ENCODE measurements at regions not wholly inside any gene's neighbourhood (a gene's known extent, or its start where the extent isn't known, plus 50 kb on each side); places are given as distances from the start of the nearest gene placed in this dataset.

- peaks cover 0 to 3% of the 10 kb centered on the region in 2 donors for H3K9me3 Mint-ChIP-seq
- H3K36me3 Mint-ChIP-seq (ENCODE audit: insufficient read depth): no peaks in the 10 kb centered on the region
Observed at GRCh38 chr9:90259311-90260246, 383.0 kb downstream of the DIRAS2 start.

GRCh38 chr9:90261698-90262097 is 380.9 kb downstream of the DIRAS2 start:
- H3K36me3 Mint-ChIP-seq (ENCODE audit: insufficient read depth): no peaks in the 10 kb centered on the region
- DNase-seq: no peak
- no peak overlapping the region for H3K4me3 Mint-ChIP-seq
- no peak for ATAC-seq (replicated peaks)
- H3K27ac Mint-ChIP-seq: no peak overlapping the region
- H3K27me3 Mint-ChIP-seq: peaks cover 0 to 5% of the 10 kb centered on the region in 2 donors
- H3K9me3 Mint-ChIP-seq: peaks cover 0 to 3% of the 10 kb centered on the region in 2 donors
- no peaks in the 10 kb centered on the region for H3K4me1 Mint-ChIP-seq (ENCODE audit: low read depth in 2 of 2)

More at GRCh38 chr9:90259311-90260246, 383.0 kb downstream of the DIRAS2 start:
- ATAC-seq (replicated peaks) (no peak), DNase-seq (no peak)
- no peak overlapping the region for H3K27ac Mint-ChIP-seq
- no peak overlapping the region for H3K4me3 Mint-ChIP-seq
- no peaks in the 10 kb centered on the region for H3K4me1 Mint-ChIP-seq (ENCODE audit: low read depth in 2 of 2)
- H3K27me3 Mint-ChIP-seq: no peaks in the 10 kb centered on the region

- no peaks in the 10 kb centered on the region for H3K36me3 Mint-ChIP-seq (ENCODE audit: insufficient read depth)
- no peak overlapping the region for H3K4me3 Mint-ChIP-seq
- H3K27ac Mint-ChIP-seq: no peak overlapping the region
- ATAC-seq (replicated peaks) (no peak), DNase-seq (no peak)
- H3K27me3 Mint-ChIP-seq: peaks cover 21 to 30% of the 10 kb centered on the region in 2 donors
- no peaks in the 10 kb centered on the region for H3K4me1 Mint-ChIP-seq (ENCODE audit: low read depth in 2 of 2)
- H3K9me3 Mint-ChIP-seq: no peaks in the 10 kb centered on the region
Observed at GRCh38 chr9:90268613-90269012, 374.0 kb downstream of the DIRAS2 start.

GRCh38 chr9:90271707-90272106 is 370.9 kb downstream of the DIRAS2 start:
- H3K9me3 Mint-ChIP-seq: no peaks in the 10 kb centered on the region

GRCh38 chr9:90274725-90275124 is 367.9 kb downstream of the DIRAS2 start:
- Mint-ChIP-seq H3K27me3 (peaks cover 6 to 31% of the 10 kb centered on the region in 2 donors), H3K4me3 (no peak overlapping the region)
- no peak for ATAC-seq (replicated peaks)

More at GRCh38 chr9:90271707-90272106, 370.9 kb downstream of the DIRAS2 start:
- Mint-ChIP-seq H3K4me3 (no peak overlapping the region), H3K36me3 (ENCODE audit: insufficient read depth) (no peaks in the 10 kb centered on the region), H3K27me3 (peaks cover 16 to 33% of the 10 kb centered on the region in 2 donors), H3K27ac (no peak overlapping the region), H3K4me1 (ENCODE audit: low read depth in 2 of 2) (no peaks in the 10 kb centered on the region)
- ATAC-seq (replicated peaks) (no peak), DNase-seq (no peak)

GRCh38 chr9:90285946-90286345 is 356.7 kb downstream of the DIRAS2 start:
- no peaks in the 10 kb centered on the region for H3K9me3 Mint-ChIP-seq
- peaks cover 0 to 6% of the 10 kb centered on the region in 2 donors for H3K27me3 Mint-ChIP-seq
- no peak overlapping the region for H3K4me3 Mint-ChIP-seq
- DNase-seq: no peak
- no peak overlapping the region for H3K27ac Mint-ChIP-seq
- no peak for ATAC-seq (replicated peaks)
- H3K4me1 Mint-ChIP-seq (ENCODE audit: low read depth in 2 of 2): peaks cover 2 to 3% of the 10 kb centered on the region in 2 donors
- no peaks in the 10 kb centered on the region for H3K36me3 Mint-ChIP-seq (ENCODE audit: insufficient read depth)

More at GRCh38 chr9:90274725-90275124, 367.9 kb downstream of the DIRAS2 start:
- H3K36me3 Mint-ChIP-seq (ENCODE audit: insufficient read depth): no peaks in the 10 kb centered on the region
- H3K4me1 Mint-ChIP-seq (ENCODE audit: low read depth in 2 of 2): no peaks in the 10 kb centered on the region
- H3K27ac Mint-ChIP-seq: no peak overlapping the region
- DNase-seq: no peak
- no peaks in the 10 kb centered on the region for H3K9me3 Mint-ChIP-seq

- DNase-seq (no peak), ATAC-seq (replicated peaks) (no peak)
- Mint-ChIP-seq H3K4me3 (no peak overlapping the region), H3K4me1 (ENCODE audit: low read depth in 2 of 2) (peaks cover 2 to 3% of the 10 kb centered on the region in 2 donors), H3K9me3 (no peaks in the 10 kb centered on the region), H3K27me3 (peaks cover 0 to 14% of the 10 kb centered on the region in 2 donors), H3K36me3 (ENCODE audit: insufficient read depth) (no peaks in the 10 kb centered on the region), H3K27ac (no peak overlapping the region)
Observed at GRCh38 chr9:90287567-90288274, 354.9 kb downstream of the DIRAS2 start.

- no peaks in the 10 kb centered on the region for H3K36me3 Mint-ChIP-seq (ENCODE audit: insufficient read depth)
Observed at GRCh38 chr9:90288275-90288639, 354.4 kb downstream of the DIRAS2 start.

GRCh38 chr9:90290716-90291485 is 351.7 kb downstream of the DIRAS2 start:
- H3K9me3 Mint-ChIP-seq: no peaks in the 10 kb centered on the region
- DNase-seq: no peak
- H3K27ac Mint-ChIP-seq: no peak overlapping the region
- peaks cover 0 to 24% of the 10 kb centered on the region in 2 donors for H3K27me3 Mint-ChIP-seq
- H3K4me1 Mint-ChIP-seq (ENCODE audit: low read depth in 2 of 2): peaks cover 2 to 3% of the 10 kb centered on the region in 2 donors
- ATAC-seq (replicated peaks): no peak
- no peak overlapping the region for H3K4me3 Mint-ChIP-seq
- no peaks in the 10 kb centered on the region for H3K36me3 Mint-ChIP-seq (ENCODE audit: insufficient read depth)

More at GRCh38 chr9:90288275-90288639, 354.4 kb downstream of the DIRAS2 start:
- DNase-seq (no peak), ATAC-seq (replicated peaks) (no peak)
- H3K4me3 Mint-ChIP-seq: no peak overlapping the region
- no peak overlapping the region for H3K27ac Mint-ChIP-seq
- no peaks in the 10 kb centered on the region for H3K9me3 Mint-ChIP-seq
- H3K27me3 Mint-ChIP-seq: peaks cover 0 to 14% of the 10 kb centered on the region in 2 donors
- peaks cover 2 to 3% of the 10 kb centered on the region in 2 donors for H3K4me1 Mint-ChIP-seq (ENCODE audit: low read depth in 2 of 2)

GRCh38 chr9:90296539-90296938 is 346.1 kb downstream of the DIRAS2 start:
- Mint-ChIP-seq H3K27ac (no peak overlapping the region), H3K4me3 (no peak overlapping the region), H3K27me3 (peaks cover 0 to 23% of the 10 kb centered on the region in 2 donors), H3K9me3 (no peaks in the 10 kb centered on the region), H3K36me3 (ENCODE audit: insufficient read depth) (no peaks in the 10 kb centered on the region), H3K4me1 (ENCODE audit: low read depth in 2 of 2) (no peaks in the 10 kb centered on the region)
- DNase-seq (no peak), ATAC-seq (replicated peaks) (no peak)

- Mint-ChIP-seq H3K36me3 (ENCODE audit: insufficient read depth) (no peaks in the 10 kb centered on the region), H3K9me3 (no peaks in the 10 kb centered on the region), H3K27ac (no peak overlapping the region), H3K4me3 (no peak overlapping the region), H3K4me1 (ENCODE audit: low read depth in 2 of 2) (no peaks in the 10 kb centered on the region), H3K27me3 (peaks cover 19 to 40% of the 10 kb centered on the region in 2 donors)
- no peak for ATAC-seq (replicated peaks)
- no peak for DNase-seq
Observed at GRCh38 chr9:90299968-90300367, 342.7 kb downstream of the DIRAS2 start.

- ATAC-seq (replicated peaks): no peak
- Mint-ChIP-seq H3K4me3 (no peak overlapping the region), H3K27me3 (peaks cover 24 to 42% of the 10 kb centered on the region in 2 donors), H3K9me3 (no peaks in the 10 kb centered on the region), H3K27ac (no peak overlapping the region), H3K36me3 (ENCODE audit: insufficient read depth) (no peaks in the 10 kb centered on the region), H3K4me1 (ENCODE audit: low read depth in 2 of 2) (no peaks in the 10 kb centered on the region)
- DNase-seq: no peak
Observed at GRCh38 chr9:90300611-90301276, 341.9 kb downstream of the DIRAS2 start.

GRCh38 chr9:90301277-90301653 is 341.4 kb downstream of the DIRAS2 start:
- H3K4me1 Mint-ChIP-seq (ENCODE audit: low read depth in 2 of 2): no peaks in the 10 kb centered on the region
- ATAC-seq (replicated peaks) (no peak), DNase-seq (no peak)
- H3K27me3 Mint-ChIP-seq: peaks cover 29 to 43% of the 10 kb centered on the region in 2 donors
- H3K9me3 Mint-ChIP-seq: no peaks in the 10 kb centered on the region
- no peak overlapping the region for H3K27ac Mint-ChIP-seq
- no peaks in the 10 kb centered on the region for H3K36me3 Mint-ChIP-seq (ENCODE audit: insufficient read depth)
- H3K4me3 Mint-ChIP-seq: no peak overlapping the region
